Thyroid gland (tissue), 4 donors: ENCODE measurements at regions not wholly inside any gene's neighbourhood (a gene's known extent, or its start where the extent isn't known, plus 50 kb on each side); places are given as distances from the start of the nearest gene placed in this dataset.

Experiments used
- CTCF ChIP-seq, 6 experiments: fragments of 200-600 bp in 3 of 6; fragments of 450-650 bp in 3 of 6; sonication (generic) in 3 of 6; IDR thresholded peaks; one replicate each; pipeline ENCODE4 v1.5.1; 2016 to 2019; ENCODE audit warnings: antibody characterized with exemption in 6 of 6, mild to moderate bottlenecking in 2 of 6, inconsistent platforms in 1 of 6, moderate library complexity in 1 of 6
- POLR2A ChIP-seq, 2 donors: fragments of 450-650 bp; IDR thresholded peaks; one replicate each; pipeline ENCODE4 v1.6.1; 2017; ENCODE audit warnings: antibody characterized with exemption in 2 of 2, mild to moderate bottlenecking in 2 of 2, moderate library complexity in 1 of 2

GRCh38 chr2:160993654-160994061, 166.6 kb upstream of the TANK start:
- TF ChIP-seq CTCF (IDR thresholded peaks at IDR 0.05) (no peak), POLR2A (IDR thresholded peaks at IDR 0.05) (no peak)
